GM12878 (cell line): ENCODE measurements at regions not wholly inside any gene's neighbourhood (a gene's known extent, or its start where the extent isn't known, plus 50 kb on each side); places are given as distances from the start of the nearest gene placed in this dataset.

Source experiments
- ATAC-seq: fragments of 200-7000 bp; cut with Tn5 transposase; 3 replicates; pipeline ENCODE4 v1.9.1; 2020; ENCODE audit warnings: mild to moderate bottlenecking, moderate library complexity
- BruUV-seq: library from RNA; stranded (reverse); fragments of 400-500 nt; replicated peaks from 2 replicates; lab custom pipeline; 2021; lab: Mats Ljungman, UMichigan
- CTCF ChIA-PET: fragments of 300-600 bp; sonication (Branson Sonifier 250); formaldehyde crosslinking; extraction: SDS; loops from one replicate; lab custom pipeline; 2021; ENCODE audit warnings: inconsistent platforms; lab: Yijun Ruan, JAX
- POLR2A ChIA-PET: fragments of 350-600 bp; formaldehyde crosslinking; extraction: SDS; loops from one replicate; lab custom pipeline; 2021; ENCODE audit warnings: inconsistent platforms; lab: Charles Lee
- RAD21 ChIA-PET: fragments of 300-600 bp; sonication (Branson Sonifier 250); formaldehyde crosslinking; loops from one replicate; lab custom pipeline; 2023; ENCODE audit warnings: antibody characterized with exemption; ENCODE audit not compliant: unreplicated experiment; lab: Charles Lee
- SMC1A ChIA-PET: fragments of 300-600 bp; sonication (Branson Sonifier 250); formaldehyde crosslinking; loops from one replicate; lab custom pipeline; 2023; ENCODE audit not compliant: unreplicated experiment, uncharacterized antibody; lab: Charles Lee
- DNase-seq: peaks from one replicate; pipeline ENCODE4 v3.0.0-alpha.2; 2011; ENCODE audit warnings: low read depth, low spot score
- FAIRE-seq: peaks from 3 replicates; lab custom pipeline; 2011; peaks lifted over from hg19 to GRCh38; lab: Jason Lieb, UNC
- H2AFZ ChIP-seq: 2 replicates; pipeline ENCODE4 v1.6.0; 2011; ENCODE audit warnings: low read depth, low read length, control low read depth; ENCODE audit not compliant: control insufficient read depth
- H3K27ac ChIP-seq: 2 replicates; pipeline ENCODE4 v1.5.1; 2011; ENCODE audit warnings: control low read depth; ENCODE audit not compliant: control insufficient read depth, insufficient read depth
- H3K27me3 ChIP-seq, 2 experiments: replicated peaks in 1 of 2; 2 replicates each; pipeline versions ENCODE4 v1.6.0 to v1.6.1; 2011; ENCODE audit warnings: low read length in 1 of 2; ENCODE audit not compliant: control insufficient read depth in 2 of 2, insufficient read depth in 2 of 2
- H3K36me3 ChIP-seq, 2 experiments: 2 replicates each; pipeline ENCODE4 v1.5.1; 2011; ENCODE audit warnings: low read length in 1 of 2; ENCODE audit not compliant: control insufficient read depth in 2 of 2, insufficient read depth in 2 of 2
- H3K4me1 ChIP-seq: 2 replicates; pipeline ENCODE4 v1.6.1; 2011; ENCODE audit warnings: mild to moderate bottlenecking, low read length, moderate library complexity, mixed read lengths; ENCODE audit not compliant: control insufficient read depth, insufficient read depth
- H3K4me2 ChIP-seq: 2 replicates; pipeline ENCODE4 v1.6.0; 2011; ENCODE audit warnings: control low read depth; ENCODE audit not compliant: control insufficient read depth, insufficient read depth
- H3K4me3 ChIP-seq: fragments of 200-600 bp; sonication (generic); 2 replicates; pipeline ENCODE4 v1.5.1; 2016
- H3K79me2 ChIP-seq: 2 replicates; pipeline ENCODE4 v1.6.0; 2011; ENCODE audit warnings: low read length; ENCODE audit not compliant: control insufficient read depth, insufficient read depth
- H3K9ac ChIP-seq: 2 replicates; pipeline ENCODE4 v1.8.0; 2011; ENCODE audit warnings: low read length, control low read depth, mixed read lengths; ENCODE audit not compliant: control insufficient read depth, insufficient read depth
- H3K9me3 ChIP-seq: replicated peaks from 3 replicates; pipeline ENCODE4 v1.5.1; 2011; ENCODE audit warnings: mild to moderate bottlenecking, low read length; ENCODE audit not compliant: control insufficient read depth, insufficient read depth
- H4K20me1 ChIP-seq: 2 replicates; pipeline ENCODE4 v1.6.0; 2011; ENCODE audit not compliant: control insufficient read depth, insufficient read depth
- ATF2 ChIP-seq: IDR thresholded peaks from 2 replicates; pipeline ENCODE4 v1.6.1; 2012; ENCODE audit warnings: low read length, inconsistent platforms
- GABPA ChIP-seq: IDR thresholded peaks from 2 replicates; pipeline ENCODE4 v1.6.1; 2014; ENCODE audit warnings: antibody characterized with exemption, low read depth, mild to moderate bottlenecking, inconsistent platforms
- HDAC6 ChIP-seq: fragments of 200-600 bp; sonication (generic); IDR thresholded peaks from one replicate; pipeline ENCODE4 v1.8.0; 2017; ENCODE audit warnings: antibody characterized with exemption; ENCODE audit not compliant: unreplicated experiment
- PKNOX1 ChIP-seq: fragments of 450-650 bp; IDR thresholded peaks from 2 replicates; pipeline ENCODE4 v1.6.1; 2016; ENCODE audit warnings: mild to moderate bottlenecking
- TCF3 ChIP-seq: IDR thresholded peaks from 2 replicates; pipeline ENCODE4 v1.6.1; 2012; ENCODE audit warnings: low read depth, mild to moderate bottlenecking, low read length, borderline replicate concordance; ENCODE audit not compliant: insufficient read depth
- ZNF207 ChIP-seq: fragments of 450-650 bp; IDR thresholded peaks from 2 replicates; pipeline ENCODE4 v1.6.1; 2014; ENCODE audit warnings: antibody characterized with exemption, mild to moderate bottlenecking, borderline replicate concordance
- WGBS: methylation state at CpG from one replicate; pipeline ENCODE4 v1.1.6; 2016; ENCODE audit warnings: low lambda C conversion rate; ENCODE audit not compliant: insufficient replicate concordance, insufficient coverage; ENCODE audit errors: missing lambda C conversion rate; 5-methylcytosine and 5-hydroxymethylcytosine counted together
- in situ Hi-C: fragments of 300-500 bp; cut with MboI; formaldehyde crosslinking; loops from 9 replicates; pipeline ENCODE4 v1.14.3; 2018; ENCODE audit warnings: mixed read lengths
- intact Hi-C: fragments of 100-400 bp; cut with micrococcal nuclease; formaldehyde crosslinking; loops from one replicate; pipeline ENCODE4 v1.14.2; 2022; ENCODE audit not compliant: unreplicated experiment
- TF ChIP-seq, protein P1 (sequence below): fragments of 150-350 bp; IDR thresholded peaks from 2 replicates; pipeline ENCODE4 v1.6.1; 2014; ENCODE audit warnings: mild to moderate bottlenecking, low read depth, low read length

GRCh38 chr11:45062974-45063635 lies 83.3 kb upstream of the PRDM11 start:
- Histone ChIP-seq H3K36me3 (no peaks in the 10 kb centered on the region), H3K27me3 (no peaks in the 10 kb centered on the region; a peak in 1 of 4 replicates), H2AFZ (no peak overlapping the region), H3K9ac (no peak overlapping the region), H3K4me1 (no peaks in the 10 kb centered on the region; the same call in 1 of the 2 replicates), H3K9me3 (no peaks in the 10 kb centered on the region; the same call in 2 of the 3 replicates), H4K20me1 (no peaks in the 10 kb centered on the region), H3K79me2 (no peaks in the 10 kb centered on the region), H3K4me3 (no peak overlapping the region), H3K4me2 (no peak overlapping the region), H3K27ac (no peak overlapping the region)
- in situ Hi-C loops, result no loop called here
- no peak for FAIRE-seq
- WGBS, result 64% methylated on average over 6 of the region's 6 CpGs
- intact Hi-C loops, result no loop called here
- ChIA-PET RAD21 (no interaction called here), POLR2A (no interaction called here), CTCF (no interaction called here), SMC1A (no interaction called here)
- no peak for ATAC-seq
- no peak for TF ChIP-seq PKNOX1
- TF ChIP-seq ZNF207, result no peak
- TF ChIP-seq GABPA, result no peak
- TF ChIP-seq ATF2, result no peak
- TF ChIP-seq TCF3, result no peak
- no peak for TF ChIP-seq HDAC6
- TF ChIP-seq, protein P1, sequence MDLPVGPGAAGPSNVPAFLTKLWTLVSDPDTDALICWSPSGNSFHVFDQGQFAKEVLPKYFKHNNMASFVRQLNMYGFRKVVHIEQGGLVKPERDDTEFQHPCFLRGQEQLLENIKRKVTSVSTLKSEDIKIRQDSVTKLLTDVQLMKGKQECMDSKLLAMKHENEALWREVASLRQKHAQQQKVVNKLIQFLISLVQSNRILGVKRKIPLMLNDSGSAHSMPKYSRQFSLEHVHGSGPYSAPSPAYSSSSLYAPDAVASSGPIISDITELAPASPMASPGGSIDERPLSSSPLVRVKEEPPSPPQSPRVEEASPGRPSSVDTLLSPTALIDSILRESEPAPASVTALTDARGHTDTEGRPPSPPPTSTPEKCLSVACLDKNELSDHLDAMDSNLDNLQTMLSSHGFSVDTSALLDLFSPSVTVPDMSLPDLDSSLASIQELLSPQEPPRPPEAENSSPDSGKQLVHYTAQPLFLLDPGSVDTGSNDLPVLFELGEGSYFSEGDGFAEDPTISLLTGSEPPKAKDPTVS, result no peak
- no TSS peak for BruUV-seq
- DNase-seq, result no peak
